Lower leg skin (tissue), 3 donors: ENCODE measurements at regions not wholly inside any gene's neighbourhood (a gene's known extent, or its start where the extent isn't known, plus 50 kb on each side); places are given as distances from the start of the nearest gene placed in this dataset.

Experiments
- CTCF ChIP-seq, 3 donors: fragments of 450-650 bp; IDR thresholded peaks; one replicate each; pipeline ENCODE4 v1.5.1; 2016; ENCODE audit warnings: antibody characterized with exemption in 3 of 3, mild to moderate bottlenecking in 3 of 3, moderate library complexity in 2 of 3
- POLR2A ChIP-seq, 2 donors: fragments of 450-650 bp; IDR thresholded peaks; one replicate each; pipeline ENCODE4 v1.6.1; 2016 to 2017; ENCODE audit warnings: antibody characterized with exemption in 2 of 2, mild to moderate bottlenecking in 1 of 2, moderate library complexity in 1 of 2

GRCh38 chr2:188202777-188203176 is 88.9 kb upstream of the GULP1 start:
- no peak for TF ChIP-seq POLR2A (IDR thresholded peaks at IDR 0.05)
- TF ChIP-seq CTCF (IDR thresholded peaks at IDR 0.05), result no peak
